K562 (cell line): ENCODE measurements at regions not wholly inside any gene's neighbourhood (a gene's known extent, or its start where the extent isn't known, plus 50 kb on each side); places are given as distances from the start of the nearest gene placed in this dataset.

Experiments used
- ATAC-seq: fragments of 200-7000 bp; cut with Tn5 transposase; 3 replicates; pipeline ENCODE4 v1.9.1; 2020; ENCODE audit warnings: moderate library complexity
- BruUV-seq: library from RNA; stranded (reverse); fragments of 400-500 nt; replicated peaks from 2 replicates; lab custom pipeline; 2021; lab: Mats Ljungman, UMichigan
- CTCF ChIA-PET: fragments of 300-600 bp; formaldehyde crosslinking; extraction: SDS; loops from one replicate; lab custom pipeline; 2021; ENCODE audit warnings: low intra/inter-chr PET ratio; lab: Yijun Ruan, JAX
- POLR2A ChIA-PET: fragments of 300-600, 350-650 bp; sonication (Branson Sonifier 250); formaldehyde crosslinking; extraction: SDS; loops from one replicate; lab custom pipeline; 2021; ENCODE audit warnings: antibody characterized with exemption, inconsistent platforms; lab: Yijun Ruan, JAX
- DNase-seq, 4 experiments: peaks; one replicate each; pipeline versions ENCODE4 v3.0.0 to v3.0.0-alpha.2; 2011 to 2018; ENCODE audit warnings: low spot score in 3 of 4, mixed read lengths in 3 of 4; ENCODE audit errors: extremely low read depth in 1 of 4
- FAIRE-seq: peaks from 2 replicates; lab custom pipeline; 2011; peaks lifted over from hg19 to GRCh38; lab: Jason Lieb, UNC
- H2AFZ ChIP-seq: 2 replicates; pipeline ENCODE4 v1.6.0; 2011; ENCODE audit warnings: low read depth, low read length, control low read depth, inconsistent platforms
- H3K27ac ChIP-seq: fragments of 200-600 bp; 3 replicates; pipeline ENCODE4 v1.8.0; 2011; ENCODE audit warnings: low read depth, mild to moderate bottlenecking, control low read depth, inconsistent platforms, low read length, moderate library complexity, mixed read lengths; ENCODE audit errors: extremely low read depth
- H3K27me3 ChIP-seq, 2 experiments: fragments of 300-600 bp in 1 of 2; 2 replicates in 1 of 2; 3 replicates in 1 of 2; pipeline versions ENCODE4 v1.6.0 to v1.8.0; 2011; ENCODE audit warnings: inconsistent platforms in 2 of 2, low read length in 2 of 2, mild to moderate bottlenecking in 1 of 2, mixed read lengths in 1 of 2, moderate library complexity in 1 of 2; ENCODE audit not compliant: control insufficient read depth in 2 of 2, insufficient read depth in 2 of 2
- H3K36me3 ChIP-seq: fragments of 300-600 bp; 3 replicates; pipeline ENCODE4 v1.8.0; 2011; ENCODE audit warnings: mild to moderate bottlenecking, low read length, inconsistent platforms; ENCODE audit not compliant: control insufficient read depth, insufficient read depth
- H3K4me1 ChIP-seq, 2 experiments: fragments of 200-600 bp in 1 of 2; replicated peaks in 1 of 2; 2 replicates in 1 of 2; 3 replicates in 1 of 2; pipeline versions ENCODE4 v1.5.1 to v1.8.0; 2011; ENCODE audit warnings: inconsistent platforms in 2 of 2, low read length in 2 of 2, mild to moderate bottlenecking in 1 of 2, mixed read lengths in 1 of 2, moderate library complexity in 1 of 2; ENCODE audit not compliant: control insufficient read depth in 2 of 2, insufficient read depth in 2 of 2
- H3K4me2 ChIP-seq: 2 replicates; pipeline ENCODE4 v1.6.1; 2011; ENCODE audit warnings: low read length, control low read depth, inconsistent platforms, mixed read lengths; ENCODE audit not compliant: insufficient read depth
- H3K4me3 ChIP-seq: fragments of 200-600 bp; sonication (generic), shearing (Covaris generic); 2 replicates; pipeline ENCODE4 v1.5.1; 2016; ENCODE audit warnings: control low read depth, inconsistent platforms
- H3K79me2 ChIP-seq: fragments of 200-600 bp; 3 replicates; pipeline ENCODE4 v1.8.0; 2011; ENCODE audit warnings: low read length, inconsistent platforms; ENCODE audit not compliant: control insufficient read depth, insufficient read depth
- H3K9ac ChIP-seq, 2 experiments: 2 replicates each; pipeline versions ENCODE4 v1.6.0 to v1.6.1; 2011; ENCODE audit warnings: low read depth in 2 of 2, low read length in 2 of 2, control low read depth in 1 of 2, inconsistent platforms in 1 of 2, mild to moderate bottlenecking in 1 of 2, mixed read lengths in 1 of 2; ENCODE audit not compliant: insufficient read depth in 1 of 2
- H3K9me1 ChIP-seq: one replicate; pipeline ENCODE4 v1.6.0; 2011; ENCODE audit warnings: inconsistent platforms, mild to moderate bottlenecking, low read length, moderate library complexity; ENCODE audit not compliant: control insufficient read depth, insufficient read depth
- H3K9me3 ChIP-seq: replicated peaks from 2 replicates; pipeline ENCODE4 v1.5.1; 2011; ENCODE audit warnings: low read depth, low read length, inconsistent platforms; ENCODE audit not compliant: control insufficient read depth, insufficient read depth
- H4K20me1 ChIP-seq: replicated peaks from 2 replicates; pipeline ENCODE4 v1.6.1; 2011; ENCODE audit warnings: low read length, inconsistent platforms, mixed read lengths; ENCODE audit not compliant: control insufficient read depth, insufficient read depth
- FIP1L1 ChIP-seq: fragments of 200-400 bp; formaldehyde crosslinking; IDR thresholded peaks from 2 replicates; pipeline ENCODE4 v1.6.1; 2018; ENCODE audit warnings: mild to moderate bottlenecking, low read depth, low read length; ENCODE audit not compliant: poor library complexity, severe bottlenecking
- HNRNPK ChIP-seq: fragments of 200-400 bp; formaldehyde crosslinking; IDR thresholded peaks from one replicate; pipeline ENCODE4 v1.6.1; 2018; ENCODE audit warnings: mild to moderate bottlenecking, low read depth, low read length; ENCODE audit not compliant: poor library complexity, severe bottlenecking
- POLR3A ChIP-seq: IDR thresholded peaks from 2 replicates; pipeline ENCODE4 v1.6.1; 2011; ENCODE audit warnings: borderline replicate concordance, mild to moderate bottlenecking, moderate library complexity; ENCODE audit not compliant: insufficient read length, insufficient read depth; ENCODE audit errors: extremely low read depth
- RFX1 ChIP-seq: fragments of 450-650 bp; IDR thresholded peaks from 2 replicates; pipeline ENCODE4 v1.6.1; 2016; ENCODE audit warnings: mild to moderate bottlenecking, moderate library complexity
- WGBS: fragments of 100-300 bp; shearing (Covaris generic); methylation state at CpG from one replicate; pipeline ENCODE4 v1.1.6; 2016; ENCODE audit warnings: low coverage, mixed read lengths; ENCODE audit not compliant: insufficient coverage; ENCODE audit errors: missing lambda C conversion rate; 5-methylcytosine and 5-hydroxymethylcytosine counted together
- in situ Hi-C: fragments of 300-500 bp; cut with MboI; formaldehyde crosslinking; loops from 4 replicates; pipeline ENCODE4 v1.15.0; 2018; ENCODE audit warnings: inconsistent platforms, mixed read lengths
- intact Hi-C: fragments of 100-400 bp; cut with micrococcal nuclease; formaldehyde crosslinking; loops from 2 replicates; pipeline ENCODE4 v1.14.2; 2022

DNA sequence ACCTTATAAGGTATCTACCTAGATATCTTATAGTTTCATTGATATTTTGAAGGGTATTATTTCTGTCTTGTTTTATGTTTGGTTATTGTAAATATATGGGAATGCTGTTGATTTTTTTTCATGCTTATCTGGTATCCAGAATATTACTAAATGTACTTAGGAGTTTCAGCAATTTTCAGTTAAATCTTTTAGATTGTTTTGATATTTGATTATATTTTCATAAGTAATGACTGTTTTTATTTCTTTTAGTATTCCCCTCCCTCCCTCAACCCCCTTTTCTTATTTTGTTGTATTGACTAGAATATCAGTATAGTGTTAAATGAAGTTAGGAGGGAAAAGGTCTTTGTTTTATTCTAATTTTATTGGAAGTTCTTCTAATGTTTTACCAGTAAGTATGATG, 344.4 kb upstream of the PROX1 start:
- no peaks in the 10 kb centered on the region for H3K9me3 ChIP-seq
- TF ChIP-seq HNRNPK (peak; percentile 56), FIP1L1 (no peak)
- no peak overlapping the region for H3K4me3 ChIP-seq
- no peak overlapping the region for H2AFZ ChIP-seq
- H3K27me3 ChIP-seq, result no peaks in the 10 kb centered on the region
- BruUV-seq, result no TSS peak
- H3K4me1 ChIP-seq, result no peaks in the 10 kb centered on the region
- no peak overlapping the region for H3K4me2 ChIP-seq
- FAIRE-seq, result no peak
- H3K9me1 ChIP-seq, result no peaks in the 10 kb centered on the region
- no peaks in the 10 kb centered on the region for H4K20me1 ChIP-seq
- in situ Hi-C loops (no loop called here), intact Hi-C loops (no loop called here)
- H3K36me3 ChIP-seq, result no peaks in the 10 kb centered on the region
- ATAC-seq, result no peak
- POLR2A ChIA-PET, result no interaction called here
- CTCF ChIA-PET, result no interaction called here
- H3K79me2 ChIP-seq, result no peaks in the 10 kb centered on the region
- no peak for DNase-seq
- no peak overlapping the region for H3K27ac ChIP-seq
- H3K9ac ChIP-seq, result no peak overlapping the region

DNA sequence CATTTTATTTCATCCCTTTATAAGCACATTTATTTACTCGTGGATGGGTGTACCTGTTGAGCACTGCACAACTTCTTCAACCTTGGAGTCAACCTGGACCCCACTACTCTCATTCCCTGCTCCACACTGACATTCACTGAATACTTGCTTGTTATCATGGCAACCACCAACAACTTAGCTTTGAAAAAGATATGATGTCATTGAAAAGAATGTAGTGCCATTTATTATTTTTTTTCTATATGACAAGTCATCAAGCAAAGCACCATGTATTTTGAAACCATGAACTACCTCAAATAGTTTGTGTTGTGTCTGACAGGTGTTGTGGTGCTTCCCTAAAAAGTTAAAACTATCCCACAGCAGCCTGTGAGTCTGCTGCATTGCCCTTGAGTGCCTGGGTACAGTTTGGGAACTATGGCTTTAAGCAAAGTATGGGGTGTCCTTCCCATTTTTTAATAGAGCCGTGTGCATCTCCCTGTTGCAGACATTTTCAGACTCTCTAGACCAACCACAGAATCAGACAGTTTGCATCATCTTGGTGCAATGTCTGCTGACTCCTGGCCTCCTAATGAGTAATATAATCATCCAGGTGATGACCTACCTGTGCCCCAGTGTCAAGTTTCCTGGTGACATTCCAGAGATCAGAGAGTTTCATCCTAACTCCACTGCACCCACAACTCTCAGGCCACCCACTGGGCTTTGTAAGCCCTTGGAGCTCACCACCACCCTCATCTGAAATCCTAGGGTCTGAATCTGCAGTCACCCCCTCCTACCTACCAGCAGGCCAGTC, 339.7 kb upstream of the PROX1 start:
- no peak overlapping the region for H3K4me3 ChIP-seq
- no peaks in the 10 kb centered on the region for H4K20me1 ChIP-seq
- no peak overlapping the region for H3K4me2 ChIP-seq
- no peaks in the 10 kb centered on the region for H3K79me2 ChIP-seq
- H3K27ac ChIP-seq, result no peak overlapping the region
- BruUV-seq, result no TSS peak
- in situ Hi-C loops, result no loop called here
- no peak for TF ChIP-seq POLR3A
- TF ChIP-seq RFX1, result 0 out of 2 replicates have a peak, but pooled peaks have one; percentile 11
- intact Hi-C loops, result no loop called here
- H3K4me1 ChIP-seq, result no peaks in the 10 kb centered on the region
- POLR2A ChIA-PET, result interaction anchor here (0.7 kb wide), 1 partner anchor 508 kb away, joined by 3 read pairs; no protein-coding TSS in a partner anchor
- 3% methylated on average over 2 of the region's 2 CpGs for WGBS
- H3K9me1 ChIP-seq, result no peaks in the 10 kb centered on the region
- no peak for ATAC-seq
- peaks cover 0 to 13% of the 10 kb centered on the region in 2 experiments; a peak in 2 of 5 replicates for H3K27me3 ChIP-seq
- no peak overlapping the region for H3K9ac ChIP-seq
- CTCF ChIA-PET, result no interaction called here
- DNase-seq, result peak in 1 of 4 experiments; percentile 3
- no peaks in the 10 kb centered on the region for H3K36me3 ChIP-seq
- FAIRE-seq, result no peak
- no peak overlapping the region for H2AFZ ChIP-seq
- no peaks in the 10 kb centered on the region for H3K9me3 ChIP-seq
